B cell (primary cell): ENCODE measurements at regions not wholly inside any gene's neighbourhood (a gene's known extent, or its start where the extent isn't known, plus 50 kb on each side); places are given as distances from the start of the nearest gene placed in this dataset.
"Not testable (repeated sequence)": the region's sequence is repeated elsewhere in the genome, so short reads cannot be mapped to it uniquely, and the experiment has no call there.

Experiments used
- ATAC-seq: fragments of 200-7000 bp; cut with Tn5 transposase; one replicate; pipeline ENCODE4 v1.10.0; 2021; ENCODE audit warnings: low read depth, mild to moderate bottlenecking, moderate number of reproducible peaks, moderate library complexity
- CTCF ChIA-PET: fragments of 350-600 bp; sonication (Branson Sonifier 250); formaldehyde crosslinking; loops from one replicate; lab custom pipeline; 2021; ENCODE audit warnings: antibody characterized with exemption, inconsistent platforms; lab: Charles Lee
- POLR2A ChIA-PET: fragments of 350-600 bp; sonication (Branson Sonifier 250); formaldehyde crosslinking; loops from one replicate; lab custom pipeline; 2021; ENCODE audit warnings: antibody characterized with exemption; lab: Charles Lee
- DNase-seq: peaks from one replicate; pipeline ENCODE4 v3.0.0; 2013
- H2AFZ ChIP-seq: 2 replicates; pipeline ENCODE4 v1.6.1; 2012; ENCODE audit warnings: mild to moderate bottlenecking, low read depth, low read length; ENCODE audit not compliant: insufficient read depth, poor library complexity, severe bottlenecking
- H3K27ac ChIP-seq, 2 donors: 1 replicate in 1 of 2; 2 replicates in 1 of 2; pipeline ENCODE4 v1.5.1; 2012 to 2013; ENCODE audit warnings: low read length in 2 of 2, mild to moderate bottlenecking in 2 of 2, moderate library complexity in 1 of 2
- H3K27me3 ChIP-seq, 4 experiments: fragments of 200-600 bp in 1 of 4; sonication (generic) in 1 of 4; replicated peaks in 1 of 4; 1 replicate in 2 of 4; 2 replicates in 2 of 4; pipeline versions ENCODE4 v1.6.1 to v1.7.0; 2013 to 2016; ENCODE audit warnings: low read length in 3 of 4, mild to moderate bottlenecking in 2 of 4, mixed read lengths in 1 of 4, moderate library complexity in 1 of 4; ENCODE audit not compliant: insufficient read depth in 4 of 4, control insufficient read depth in 3 of 4; ENCODE audit errors: control extremely low read depth in 1 of 4
- H3K36me3 ChIP-seq, 2 experiments: replicated peaks in 1 of 2; 1 replicate in 1 of 2; 2 replicates in 1 of 2; pipeline versions ENCODE4 v1.6.1 to v1.7.1; 2013; ENCODE audit warnings: low read length in 1 of 2; ENCODE audit not compliant: insufficient read depth in 2 of 2, control insufficient read depth in 1 of 2; ENCODE audit errors: control extremely low read depth in 1 of 2, extremely low read depth in 1 of 2
- H3K4me1 ChIP-seq, 2 donors: fragments of 200-600 bp in 1 of 2; sonication (generic) in 1 of 2; 1 replicate in 1 of 2; 2 replicates in 1 of 2; pipeline versions ENCODE4 v1.5.1 to v1.6.1; 2013 to 2017; ENCODE audit warnings: low read length in 2 of 2; ENCODE audit not compliant: control insufficient read depth in 2 of 2, insufficient read depth in 2 of 2
- H3K4me2 ChIP-seq: replicated peaks from 2 replicates; pipeline ENCODE3; 2012; ENCODE audit warnings: mild to moderate bottlenecking, low read depth, low read length; ENCODE audit not compliant: poor library complexity, severe bottlenecking
- H3K4me3 ChIP-seq, 5 experiments: fragments of 200-600 bp in 1 of 5; sonication (generic) in 1 of 5; 1 replicate in 3 of 5; 2 replicates in 2 of 5; pipeline versions ENCODE4 v1.5.1 to v1.7.0; 2011 to 2016; ENCODE audit warnings: low read length in 4 of 5, mild to moderate bottlenecking in 4 of 5, low read depth in 2 of 5, control low read depth in 1 of 5, moderate library complexity in 1 of 5; ENCODE audit not compliant: insufficient read depth in 1 of 5; ENCODE audit errors: control extremely low read depth in 1 of 5, extremely low read depth in 1 of 5
- H3K79me2 ChIP-seq: fragments of 200-600 bp; sonication (generic); one replicate; pipeline ENCODE4 v1.6.0; 2016; ENCODE audit warnings: low read length; ENCODE audit not compliant: control insufficient read depth, insufficient read depth
- H3K9ac ChIP-seq: fragments of 200-600 bp; sonication (generic); 2 replicates; pipeline ENCODE4 v1.6.1; 2017; ENCODE audit warnings: mild to moderate bottlenecking, low read length, moderate library complexity
- H3K9me3 ChIP-seq, 3 donors: one replicate each; pipeline versions ENCODE4 v1.6.1 to v1.7.1; 2013; ENCODE audit warnings: low read length in 2 of 3; ENCODE audit not compliant: control insufficient read depth in 2 of 3, insufficient read depth in 1 of 3; ENCODE audit errors: control extremely low read depth in 1 of 3
- H4K20me1 ChIP-seq: 2 replicates; pipeline ENCODE4 v1.6.0; 2012; ENCODE audit warnings: mild to moderate bottlenecking, low read length; ENCODE audit not compliant: insufficient read depth, control insufficient read depth, poor library complexity, severe bottlenecking
- H3K27ac Mint-ChIP-seq: one replicate; pipeline ENCODE4 v1.8.0; 2021; ENCODE audit warnings: mixed read lengths
- H3K27me3 Mint-ChIP-seq: one replicate; pipeline ENCODE4 v1.8.0; 2021; ENCODE audit warnings: mixed read lengths
- H3K4me1 Mint-ChIP-seq: one replicate; pipeline ENCODE4 v1.8.0; 2021; ENCODE audit warnings: mixed read lengths
- H3K4me3 Mint-ChIP-seq: one replicate; pipeline ENCODE4 v1.8.0; 2021; ENCODE audit warnings: mixed read lengths
- H3K9me3 Mint-ChIP-seq: one replicate; pipeline ENCODE4 v1.8.0; 2022; ENCODE audit warnings: mixed read lengths; ENCODE audit not compliant: insufficient read depth
- CTCF ChIP-seq: fragments of 200-600 bp; IDR thresholded peaks from one replicate; pipeline ENCODE4 v1.8.0; 2022; ENCODE audit warnings: antibody characterized with exemption, mild to moderate bottlenecking
- EZH2 ChIP-seq: IDR thresholded peaks from 2 replicates; pipeline ENCODE4 v1.6.1; 2012; ENCODE audit warnings: borderline replicate concordance, low read depth, mild to moderate bottlenecking, moderate library complexity, low read length; ENCODE audit not compliant: insufficient read depth, poor library complexity, severe bottlenecking
- WGBS: methylation state at CpG from one replicate; pipeline ENCODE4 v1.1.5; 2013; ENCODE audit warnings: missing lambda C conversion rate; ENCODE audit not compliant: insufficient coverage; 5-methylcytosine and 5-hydroxymethylcytosine counted together
- intact Hi-C: fragments of 100-400 bp; cut with micrococcal nuclease; formaldehyde crosslinking; loops from one replicate; pipeline ENCODE4 v1.10.0; 2022

GRCh38 chr18:71221405-71221804 lies 932.6 kb downstream of the SOCS6 start:
- no peak overlapping the region for H3K27ac Mint-ChIP-seq
- no peaks in the 10 kb centered on the region for H3K4me1 ChIP-seq
- no peak overlapping the region for H2AFZ ChIP-seq
- peaks cover 0 to 7% (median 0%) of the 10 kb centered on the region in 3 donors for H3K9me3 ChIP-seq
- H3K4me3 Mint-ChIP-seq, result no peak overlapping the region
- H3K27me3 Mint-ChIP-seq, result no peaks in the 10 kb centered on the region
- TF ChIP-seq EZH2 (no peak), CTCF (no peak)
- no peaks in the 10 kb centered on the region for H3K36me3 ChIP-seq
- ATAC-seq (no peak), DNase-seq (no peak)
- peaks cover 2% of the 10 kb centered on the region for H3K9me3 Mint-ChIP-seq
- H3K27ac ChIP-seq, result no peak overlapping the region
- WGBS, result 93% methylated on average over 3 of the region's 6 CpGs
- no peak overlapping the region for H3K4me3 ChIP-seq
- no peaks in the 10 kb centered on the region for H4K20me1 ChIP-seq
- ChIA-PET POLR2A (no interaction called here), CTCF (no interaction called here)
- H3K27me3 ChIP-seq, result no peaks in the 10 kb centered on the region
- H3K79me2 ChIP-seq, result no peaks in the 10 kb centered on the region
- no peak overlapping the region for H3K4me2 ChIP-seq
- intact Hi-C loops, result no loop called here
- no peak overlapping the region for H3K9ac ChIP-seq
- H3K4me1 Mint-ChIP-seq, result no peaks in the 10 kb centered on the region

- H3K27ac Mint-ChIP-seq, H3K27me3 Mint-ChIP-seq, H3K27me3 ChIP-seq, H3K4me3 ChIP-seq, H3K79me2 ChIP-seq, H3K9me3 ChIP-seq, H3K4me2 ChIP-seq, H3K9me3 Mint-ChIP-seq, H3K9ac ChIP-seq, intact Hi-C loops, H3K4me3 Mint-ChIP-seq, H3K27ac ChIP-seq, POLR2A ChIA-PET, H4K20me1 ChIP-seq, DNase-seq, H3K4me1 Mint-ChIP-seq, H3K4me1 ChIP-seq, H3K36me3 ChIP-seq, H2AFZ ChIP-seq, ATAC-seq, CTCF ChIA-PET: not testable (repeated sequence)
- WGBS, result 95% methylated on average over 19 of the region's 26 CpGs
Measured at GRCh38 chr18:71212739-71213138, 923.9 kb downstream of the SOCS6 start.
